CD4-positive, alpha-beta T cell treated with Interferon alpha-2 for 1 hour (primary cell): ENCODE measurements at regions not wholly inside any gene's neighbourhood (a gene's known extent, or its start where the extent isn't known, plus 50 kb on each side); places are given as distances from the start of the nearest gene placed in this dataset.

Experiments
- DNase-seq, 2 donors: peaks; one replicate each; pipeline ENCODE4 v3.0.0-alpha.2; 2020 to 2022

GRCh38 chr2:239640676-239641578 is 240.1 kb upstream of the HDAC4 start:
- no peak for DNase-seq

- DNase-seq = no peak
Observed at GRCh38 chr2:239640210-239640609, 239.4 kb upstream of the HDAC4 start.

- no peak for DNase-seq
Observed at GRCh38 chr2:239639421-239640185, 238.8 kb upstream of the HDAC4 start.

GRCh38 chr2:239638376-239638775 is 237.6 kb upstream of the HDAC4 start:
- no peak for DNase-seq

GRCh38 chr2:239636808-239637207 is 236.0 kb upstream of the HDAC4 start:
- no peak for DNase-seq

- DNase-seq = no peak
Observed at GRCh38 chr2:239634769-239635168, 233.9 kb upstream of the HDAC4 start.

- no peak for DNase-seq
Observed at GRCh38 chr2:239630618-239631286, 229.9 kb upstream of the HDAC4 start.

GRCh38 chr2:239629926-239630617 is 229.3 kb upstream of the HDAC4 start:
- DNase-seq = no peak

GRCh38 chr2:239626961-239627592 is 226.3 kb upstream of the HDAC4 start:
- DNase-seq = no peak

- peak in 1 of 2 donors; percentile 33 for DNase-seq
Observed at GRCh38 chr2:239625971-239626734, 225.3 kb upstream of the HDAC4 start.

GRCh38 chr2:239625156-239625845 is 224.5 kb upstream of the HDAC4 start:
- DNase-seq = no peak

GRCh38 chr2:239621611-239622010 is 220.8 kb upstream of the HDAC4 start:
- no peak for DNase-seq

GRCh38 chr2:239619369-239619768 is 218.5 kb upstream of the HDAC4 start:
- no peak for DNase-seq

GRCh38 chr2:239616729-239617128 is 215.9 kb upstream of the HDAC4 start:
- no peak for DNase-seq

GRCh38 chr2:239612133-239612532 is 211.3 kb upstream of the HDAC4 start:
- DNase-seq = no peak

GRCh38 chr2:239611222-239611795 is 210.5 kb upstream of the HDAC4 start:
- no peak for DNase-seq

GRCh38 chr2:239610457-239611221 is 209.8 kb upstream of the HDAC4 start:
- no peak for DNase-seq

- DNase-seq = peak in 1 of 2 donors; percentile 42
Observed at GRCh38 chr2:239609607-239610310, 208.9 kb upstream of the HDAC4 start.

GRCh38 chr2:239609162-239609561 is 208.3 kb upstream of the HDAC4 start:
- DNase-seq = no peak
